Stomach (tissue), 4 donors: ENCODE measurements at regions not wholly inside any gene's neighbourhood (a gene's known extent, or its start where the extent isn't known, plus 50 kb on each side); places are given as distances from the start of the nearest gene placed in this dataset.

Source experiments
- CTCF ChIP-seq, 7 experiments: fragments of 450-650 bp in 4 of 7; fragments of 200-600 bp in 3 of 7; sonication (generic) in 3 of 7; IDR thresholded peaks; one replicate each; pipeline ENCODE4 v1.5.1; 2016 to 2019; ENCODE audit warnings: antibody characterized with exemption in 7 of 7, control low read depth in 2 of 7, mild to moderate bottlenecking in 1 of 7
- EP300 ChIP-seq: sonication (generic); formaldehyde crosslinking; IDR thresholded peaks from one replicate; pipeline ENCODE4 v1.6.1; 2017; ENCODE audit warnings: antibody characterized with exemption
- POLR2A ChIP-seq, 4 donors: fragments of 450-650 bp; IDR thresholded peaks; one replicate each; pipeline ENCODE4 v1.6.1; 2016; ENCODE audit warnings: antibody characterized with exemption in 4 of 4, control low read depth in 2 of 4, mild to moderate bottlenecking in 1 of 4, moderate library complexity in 1 of 4

DNA sequence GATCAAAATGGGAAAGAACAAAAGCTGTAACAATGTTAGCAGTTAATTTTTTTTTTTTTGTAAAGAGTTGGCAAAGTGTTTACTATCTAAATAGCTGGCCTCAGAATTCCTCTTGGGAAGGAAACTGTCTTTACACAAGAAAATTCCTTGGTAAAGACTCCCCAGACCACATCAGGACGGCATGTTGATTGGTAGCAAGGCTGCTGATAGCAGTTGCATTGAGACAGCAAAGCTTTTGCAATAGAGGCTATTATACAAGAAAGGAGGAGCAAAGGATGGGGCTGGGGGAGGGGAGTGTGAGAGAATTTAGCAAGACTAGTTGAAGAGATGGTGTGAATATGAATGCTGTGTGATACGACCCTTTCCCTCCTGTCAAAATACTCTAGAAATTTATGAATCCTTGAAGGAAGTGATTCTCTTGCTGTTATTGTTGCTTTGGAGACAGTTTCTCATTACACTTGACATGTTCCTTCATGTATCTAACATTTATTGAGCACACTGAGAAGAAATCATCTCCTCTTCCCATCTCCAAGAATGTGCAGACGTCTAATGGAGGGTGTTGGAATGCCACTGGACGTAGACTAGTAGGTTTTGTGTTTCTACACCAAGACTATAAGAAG is 355.6 kb downstream of the SIPA1L2 start:
- TF ChIP-seq CTCF (IDR thresholded peaks at IDR 0.05) (no peak), EP300 (no peak), POLR2A (IDR thresholded peaks at IDR 0.05) (no peak)
